Inferior parietal cortex (tissue), 1 donor: ENCODE measurements at regions not wholly inside any gene's neighbourhood (a gene's known extent, or its start where the extent isn't known, plus 50 kb on each side); places are given as distances from the start of the nearest gene placed in this dataset.
A peak's percentile ranks its signal among the peaks of the same experiment; 100 is the strongest.
"Not testable (repeated sequence)": the region's sequence is repeated elsewhere in the genome, so short reads cannot be mapped to it uniquely, and the experiment has no call there.

ENCODE experiments used
- DNase-seq: peaks from one replicate; pipeline ENCODE4 v3.0.0-alpha.2; 2016; ENCODE audit errors: extremely low spot score

DNA sequence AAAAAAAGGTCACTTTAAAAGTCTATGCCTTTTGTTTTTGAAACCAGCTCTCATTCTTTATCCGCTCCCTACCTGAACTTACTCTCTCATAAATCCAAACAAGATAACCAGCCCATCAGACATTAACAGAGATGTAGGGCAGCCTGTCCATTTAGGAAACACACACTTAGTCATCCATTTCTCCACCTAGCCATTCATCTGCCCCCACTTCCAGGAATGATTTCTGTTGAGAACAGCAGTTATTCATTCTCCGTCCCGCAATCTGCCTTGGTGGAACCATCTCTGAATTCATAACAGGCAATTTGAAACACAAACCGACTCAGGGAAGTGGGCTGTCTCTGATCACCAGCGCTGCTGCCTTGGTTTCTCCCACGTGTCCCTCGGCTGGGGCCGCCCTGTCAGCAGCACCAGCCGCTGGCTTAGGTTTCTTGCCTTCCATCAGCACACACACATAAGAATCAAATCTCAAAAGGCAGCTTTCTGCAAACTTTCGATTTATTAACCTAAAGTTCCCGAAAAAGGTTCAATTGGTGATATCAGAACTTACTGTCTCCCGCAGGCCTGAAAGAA lies 528.2 kb upstream of the NRP1 start:
- no peak for DNase-seq

DNA sequence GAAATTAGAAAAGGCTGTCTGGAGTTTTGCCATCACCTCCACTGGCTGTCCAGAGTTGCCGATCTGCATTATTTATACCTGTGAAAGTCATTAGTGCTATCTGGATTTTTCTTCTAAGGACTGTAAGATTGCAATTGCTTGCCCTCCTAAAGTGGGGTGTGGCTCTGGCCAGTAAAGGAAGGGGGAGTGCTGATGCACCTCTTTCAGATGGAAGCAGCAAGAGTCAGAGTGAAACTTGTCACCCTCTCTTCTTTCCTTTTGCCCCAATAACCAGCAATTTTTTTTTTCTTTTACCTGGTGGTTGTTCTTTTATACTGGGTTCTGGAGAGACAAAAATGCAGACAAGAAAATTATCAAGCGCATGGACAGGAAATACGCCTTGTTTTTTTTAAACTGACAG lies 527.4 kb upstream of the NRP1 start:
- DNase-seq = no peak

DNA sequence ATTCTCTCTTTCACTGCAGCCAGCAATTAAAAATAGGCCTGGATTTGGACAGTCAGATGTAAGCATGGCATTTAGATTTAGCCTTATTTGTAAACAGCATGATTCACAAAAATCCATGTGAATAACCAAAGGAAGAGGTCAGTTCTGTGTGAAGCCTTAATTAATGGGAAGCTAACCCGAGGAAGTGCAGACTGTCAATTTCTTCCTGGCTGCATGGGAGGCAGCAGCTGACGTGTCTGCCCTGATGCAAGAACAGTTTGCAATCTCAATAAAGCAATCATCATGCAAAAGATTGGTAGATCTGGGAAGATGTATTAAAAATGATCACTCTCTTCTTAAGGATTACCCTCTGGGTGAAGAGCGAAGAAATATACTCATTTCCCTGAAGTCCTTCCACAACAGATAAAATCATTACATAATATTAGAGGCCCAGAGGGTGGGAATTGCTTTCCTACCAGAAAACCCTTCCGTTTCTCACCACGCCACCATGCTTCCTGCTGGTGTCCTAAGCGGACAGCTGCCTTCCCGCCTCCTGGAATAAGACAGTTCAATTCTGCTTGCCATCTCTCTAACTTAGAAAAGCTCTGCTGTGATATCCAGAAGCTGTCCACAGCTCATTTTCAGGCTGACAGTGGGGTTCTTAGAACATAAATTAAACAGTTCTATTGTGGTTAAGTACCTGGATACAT lies 526.7 kb upstream of the NRP1 start:
- peak; percentile 5 for DNase-seq

DNA sequence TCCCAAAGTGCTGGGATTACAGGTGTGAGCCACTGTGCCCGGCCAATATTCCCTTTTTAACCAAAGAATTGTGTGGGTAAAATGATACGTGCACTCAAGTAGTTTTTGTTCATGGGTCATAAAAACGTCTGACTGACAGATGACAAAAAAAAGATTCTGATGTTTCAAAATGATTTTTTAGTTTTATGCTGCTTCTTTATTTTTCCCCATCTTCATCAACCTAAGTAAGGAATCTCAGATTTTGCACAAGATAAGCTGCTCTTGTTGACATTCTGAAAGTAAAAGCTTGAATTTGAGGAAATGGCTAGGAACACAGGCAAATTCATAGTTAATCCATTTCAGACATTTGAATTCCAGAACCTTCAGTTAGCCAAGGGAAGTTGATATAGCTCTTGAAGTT lies 526.1 kb upstream of the NRP1 start:
- DNase-seq = no peak

DNA sequence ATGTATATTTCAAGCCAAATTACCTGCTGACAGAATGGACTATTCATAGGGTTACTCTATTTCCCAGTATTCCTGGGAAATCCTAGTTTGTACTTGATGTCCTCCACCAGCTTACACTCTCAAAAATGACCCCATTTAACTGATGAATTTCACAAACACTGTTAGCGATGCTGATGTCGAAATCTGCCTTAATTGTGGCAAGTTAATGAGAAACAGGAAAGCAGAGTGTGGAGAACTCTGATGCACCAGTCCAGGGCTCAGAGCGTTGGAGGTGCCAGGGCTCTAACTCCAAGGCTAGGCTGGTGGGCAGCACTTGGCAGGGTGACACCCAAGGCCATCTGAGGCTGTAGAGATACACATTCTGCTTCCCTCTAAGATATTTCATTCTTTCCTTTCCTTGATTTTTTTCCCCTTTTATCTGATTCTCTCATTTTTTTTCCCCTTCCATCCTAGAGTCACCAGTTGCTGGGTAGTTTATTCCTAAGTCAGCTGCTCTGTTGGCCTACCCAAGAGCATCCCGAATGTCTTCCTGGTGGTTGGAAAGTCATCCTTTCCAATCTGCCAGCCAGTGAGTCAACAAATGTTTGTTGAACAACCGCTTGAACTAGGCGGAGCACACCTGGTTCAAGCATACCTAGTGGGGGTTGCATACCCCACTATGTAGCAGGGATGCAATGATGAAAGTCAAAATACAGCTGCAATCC lies 525.0 kb upstream of the NRP1 start:
- DNase-seq = no peak

DNA sequence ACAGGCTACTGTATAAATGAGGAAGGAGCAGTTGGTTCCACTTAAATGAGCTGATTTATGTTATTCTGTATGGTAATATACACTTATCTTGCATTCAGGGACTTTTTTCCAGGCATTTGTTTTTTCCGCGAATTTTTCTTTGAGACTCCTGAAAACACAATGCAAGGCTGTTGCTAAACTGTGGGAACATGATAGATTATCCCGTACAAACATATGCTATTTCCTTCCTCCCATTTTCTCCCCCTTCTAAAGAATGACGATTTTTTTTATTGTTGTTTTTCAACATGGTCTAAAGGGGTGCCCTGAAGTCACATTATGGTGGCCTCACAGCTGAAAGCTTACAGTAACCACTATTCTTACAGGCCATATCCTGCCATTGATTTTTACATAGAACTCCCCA lies 523.9 kb upstream of the NRP1 start:
- no peak for DNase-seq

DNA sequence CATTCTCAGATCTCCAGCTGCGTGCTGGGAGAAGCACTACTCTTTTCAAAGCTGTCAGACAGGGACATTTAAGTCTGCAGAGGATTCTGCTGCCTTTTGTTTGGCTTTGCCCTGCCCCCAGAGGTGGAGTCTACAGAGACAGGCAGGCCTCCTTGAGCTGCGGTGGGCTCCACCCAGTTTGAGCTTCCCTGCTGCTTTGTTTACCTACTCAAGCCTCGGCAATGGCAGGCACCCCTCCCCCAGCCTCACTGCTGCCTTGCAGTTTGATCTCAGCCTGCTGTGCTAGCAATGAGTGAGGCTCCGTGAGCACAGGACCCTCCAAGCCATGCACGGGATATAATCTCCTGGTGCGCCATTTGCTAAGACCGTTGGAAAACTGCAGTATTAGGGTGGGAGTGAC lies 518.8 kb upstream of the NRP1 start:
- not testable (repeated sequence) for DNase-seq

DNA sequence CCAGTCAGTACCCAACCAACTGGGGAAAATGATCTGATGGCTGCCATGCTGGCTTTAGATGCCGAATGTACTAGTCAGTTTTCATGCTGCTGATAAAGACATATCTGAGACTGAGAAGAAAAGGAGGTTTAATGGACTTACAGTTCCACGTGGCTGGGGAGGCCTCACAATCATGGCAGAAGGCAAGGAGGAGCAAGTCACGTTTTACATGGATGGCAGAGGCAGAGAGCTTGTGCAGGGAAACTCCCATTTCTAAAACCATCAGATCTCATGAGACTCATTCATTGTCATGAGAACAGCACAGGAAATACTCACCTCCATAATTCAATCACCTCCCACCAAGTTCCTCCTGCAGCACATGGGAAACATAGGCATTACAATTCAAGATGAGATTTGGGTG lies 508.9 kb upstream of the NRP1 start:
- no peak for DNase-seq

DNA sequence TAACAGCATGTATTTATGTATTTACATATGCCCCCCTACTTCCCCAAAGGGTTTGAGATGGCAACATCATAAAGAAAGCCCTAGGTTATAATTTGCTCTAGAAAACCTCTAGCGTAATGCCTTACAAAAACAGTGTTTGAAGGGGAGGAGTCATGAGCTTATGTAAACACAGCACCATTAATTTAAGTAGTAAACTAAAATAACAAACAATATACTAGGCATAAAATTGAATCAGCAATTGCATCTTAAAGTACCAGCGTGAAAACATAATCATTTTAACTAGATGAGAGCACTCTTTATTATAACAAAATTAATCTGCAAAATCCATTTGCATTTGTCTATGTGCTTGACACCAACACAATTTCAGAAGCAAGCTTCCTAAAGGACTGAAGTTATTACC lies 507.2 kb upstream of the NRP1 start:
- no peak for DNase-seq

DNA sequence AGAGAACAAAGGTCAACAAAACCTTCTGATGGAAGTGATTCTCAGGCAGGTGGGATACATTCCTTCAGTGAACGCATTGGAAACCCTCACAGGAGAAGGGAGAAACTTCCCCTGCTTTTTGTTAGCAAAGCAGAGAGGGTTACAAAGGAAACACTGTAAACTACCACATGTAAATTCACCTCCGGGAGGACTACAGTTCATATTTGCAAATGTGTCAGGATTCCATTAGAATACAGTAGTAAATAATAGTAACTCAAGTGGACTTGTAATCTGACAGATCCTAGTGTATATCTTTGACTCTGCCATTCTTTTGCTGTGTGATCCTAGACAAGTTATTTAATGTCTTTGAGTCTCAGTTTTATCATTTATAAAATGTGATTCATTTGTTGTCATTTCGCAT lies 504.3 kb upstream of the NRP1 start:
- DNase-seq = no peak

DNA sequence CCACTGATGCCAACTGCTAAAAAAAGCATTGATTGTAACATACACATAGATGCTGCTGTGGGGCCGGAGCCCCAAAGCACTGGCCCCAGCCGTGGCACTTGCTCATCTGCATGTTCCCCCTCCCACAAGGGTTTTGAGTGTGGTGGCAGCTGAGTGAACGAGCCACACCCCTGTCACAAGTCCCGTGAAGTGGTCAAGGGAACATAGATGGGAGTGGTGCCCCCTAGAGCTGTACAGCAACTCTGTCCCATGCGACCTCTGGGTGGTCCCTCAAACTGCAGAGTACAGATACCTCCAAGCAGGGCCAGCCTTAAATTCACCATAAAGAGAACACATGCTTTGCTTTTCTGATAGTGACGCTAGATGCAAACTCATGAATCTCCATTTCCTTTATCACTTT lies 503.3 kb upstream of the NRP1 start:
- no peak for DNase-seq

DNA sequence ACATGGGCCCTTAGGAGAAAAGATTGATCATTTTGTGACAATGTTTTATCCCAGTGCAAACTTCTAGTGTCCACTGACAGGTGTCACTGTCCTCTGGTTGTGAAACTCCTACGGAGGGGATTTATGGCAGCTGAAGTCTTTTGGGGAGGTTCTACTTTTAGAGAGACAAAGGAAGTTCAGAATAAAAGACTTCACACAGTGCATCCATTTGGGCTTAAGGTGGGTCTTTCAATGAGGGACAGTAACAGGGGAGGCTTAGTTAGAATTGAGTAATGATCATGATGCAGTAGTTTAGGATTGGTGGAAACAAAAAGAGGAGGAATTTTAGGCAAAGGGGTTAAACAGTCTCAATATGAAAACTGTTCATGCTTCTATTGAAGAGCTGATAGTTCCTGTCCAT lies 501.1 kb upstream of the NRP1 start:
- no peak for DNase-seq

DNA sequence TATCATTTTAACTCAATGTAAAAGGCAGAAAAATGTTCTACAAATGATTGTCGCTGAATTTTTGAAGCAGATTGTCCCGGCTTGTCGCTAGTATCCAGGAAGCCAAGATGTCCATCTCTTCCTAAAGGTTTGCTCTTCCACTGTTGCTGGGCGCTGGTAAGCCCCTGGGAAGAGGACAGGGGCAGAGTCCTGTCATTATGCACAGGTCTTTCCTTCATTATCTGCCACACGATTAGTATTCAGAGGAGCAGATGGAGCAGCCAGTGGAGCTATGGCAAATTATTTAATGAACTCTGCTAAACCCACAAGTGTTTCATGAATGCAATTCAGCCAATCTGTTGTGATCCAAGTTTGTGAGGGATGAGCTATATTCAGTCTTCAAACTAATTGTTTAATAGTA lies 499.1 kb upstream of the NRP1 start:
- no peak for DNase-seq

DNA sequence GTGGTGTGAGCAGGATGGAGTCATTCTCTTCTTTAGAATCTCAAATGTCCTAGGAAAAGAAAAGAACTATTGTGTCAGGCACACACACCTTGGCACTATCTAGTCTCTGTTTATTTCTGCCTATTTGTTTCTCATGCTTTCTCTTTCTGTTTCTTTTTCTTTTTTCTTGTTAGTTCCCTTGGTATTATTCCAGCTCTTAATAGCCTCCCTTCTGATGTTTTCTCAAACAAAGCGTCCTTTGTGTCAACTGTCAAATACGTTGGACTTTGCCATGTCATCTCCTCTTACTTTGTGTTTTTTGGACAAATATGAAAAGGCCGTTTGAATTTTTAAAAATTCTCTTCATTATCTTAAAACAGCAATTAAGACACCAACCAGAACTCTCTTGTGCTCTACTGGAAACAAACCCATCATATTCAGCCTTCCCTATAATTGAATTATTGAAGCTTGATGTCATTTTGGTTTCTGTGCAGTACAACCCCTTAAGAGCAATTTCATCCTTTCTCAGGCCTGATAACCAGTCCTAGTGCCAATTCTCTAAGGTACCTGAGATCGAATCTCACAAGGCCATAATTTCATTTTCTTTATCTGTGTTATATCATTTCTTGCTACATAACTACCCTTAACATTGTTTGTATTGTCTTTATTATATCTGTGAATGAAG lies 497.8 kb upstream of the NRP1 start:
- no peak for DNase-seq

DNA sequence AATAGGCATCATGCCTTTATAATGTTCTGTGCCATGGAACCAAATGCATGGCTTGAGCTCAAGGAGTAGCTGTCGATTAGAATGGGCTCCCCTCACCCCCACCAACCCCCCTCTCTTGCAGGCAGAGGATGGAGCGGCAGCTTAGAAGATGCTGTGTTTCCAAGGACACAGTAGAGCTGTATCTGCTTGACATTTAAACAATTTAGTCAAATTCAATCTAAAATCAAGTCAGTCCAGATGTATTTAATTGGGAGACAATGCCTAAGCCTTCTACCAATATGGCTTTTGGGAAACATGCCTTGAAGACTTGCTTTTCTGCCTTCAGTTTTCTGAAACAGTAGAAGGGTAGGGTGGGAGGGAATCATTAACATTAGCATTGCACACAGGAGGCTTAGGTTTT lies 497.1 kb upstream of the NRP1 start:
- no peak for DNase-seq

DNA sequence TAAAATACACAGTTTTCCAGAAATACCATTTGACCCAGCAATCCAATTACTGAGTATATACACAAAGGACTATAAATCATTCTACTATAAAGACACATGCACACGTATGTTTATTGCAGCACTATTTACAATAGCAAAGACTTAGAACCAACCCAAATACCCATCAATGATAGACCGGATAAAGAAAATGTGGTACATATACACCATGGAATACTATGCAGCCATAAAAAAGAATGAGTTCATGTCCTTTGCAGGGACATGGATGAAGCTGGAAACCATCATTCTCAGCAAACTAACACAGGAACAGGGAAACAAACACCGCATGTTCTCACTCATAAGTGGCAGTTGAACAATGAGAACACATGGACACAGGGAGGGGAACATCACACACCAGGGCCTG lies 495.4 kb upstream of the NRP1 start:
- not testable (repeated sequence) for DNase-seq

DNA sequence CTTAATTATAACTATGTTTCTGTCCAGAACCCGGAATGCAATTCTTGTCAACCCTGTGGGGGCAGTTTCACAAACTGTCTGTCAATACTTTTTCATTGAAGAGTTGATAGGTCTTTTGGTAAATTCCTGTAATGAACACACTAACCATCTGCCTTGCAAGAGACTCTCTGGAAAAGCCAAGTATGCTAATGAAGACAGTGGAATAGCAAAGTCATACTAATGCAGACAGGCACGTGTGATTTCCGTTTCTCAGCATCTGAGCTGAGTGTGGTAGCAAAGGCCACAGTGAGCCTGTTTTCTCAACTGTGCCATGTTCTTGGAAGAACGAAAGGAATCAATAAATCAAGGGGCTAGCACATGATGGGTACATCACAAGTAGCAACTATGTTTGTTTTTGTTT lies 494.1 kb upstream of the NRP1 start:
- DNase-seq = no peak

DNA sequence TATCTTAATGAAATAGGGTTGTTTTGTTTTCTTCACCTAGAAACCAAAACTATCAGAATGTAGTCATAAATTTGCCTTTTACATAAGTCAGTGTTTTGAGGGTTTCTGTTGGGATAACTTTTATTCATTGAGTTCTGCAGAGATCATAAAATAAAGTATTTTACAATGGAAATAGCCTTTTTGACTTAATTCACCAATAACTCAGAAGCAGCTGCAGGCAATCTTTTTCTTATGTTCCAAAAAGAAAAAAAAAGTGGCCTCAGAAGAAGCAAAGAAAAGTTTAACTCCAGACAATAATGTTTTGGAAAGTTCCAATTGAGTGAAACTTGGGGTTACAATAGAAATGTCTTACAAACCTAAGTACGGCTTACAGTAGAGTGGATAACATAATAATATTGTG lies 491.7 kb upstream of the NRP1 start:
- no peak for DNase-seq

DNA sequence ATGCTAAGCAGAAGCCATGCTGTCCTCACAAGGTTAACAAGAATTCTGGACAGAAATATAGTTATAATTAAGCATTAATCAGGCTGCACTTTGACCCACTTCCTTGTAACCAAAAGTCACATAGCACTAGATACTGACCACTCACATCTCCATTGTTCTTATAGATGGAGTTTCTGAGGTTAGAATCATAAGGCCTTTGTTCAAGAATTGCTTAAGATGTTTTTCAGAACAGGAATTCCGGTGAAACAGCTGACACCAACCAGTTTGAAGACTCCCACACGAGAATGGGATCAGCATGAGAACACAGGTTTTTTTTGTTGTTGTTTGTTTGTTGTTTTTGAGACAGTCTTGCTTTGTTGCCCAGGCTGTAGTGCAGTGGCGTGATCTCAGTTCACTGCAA lies 488.3 kb upstream of the NRP1 start:
- DNase-seq = no peak

DNA sequence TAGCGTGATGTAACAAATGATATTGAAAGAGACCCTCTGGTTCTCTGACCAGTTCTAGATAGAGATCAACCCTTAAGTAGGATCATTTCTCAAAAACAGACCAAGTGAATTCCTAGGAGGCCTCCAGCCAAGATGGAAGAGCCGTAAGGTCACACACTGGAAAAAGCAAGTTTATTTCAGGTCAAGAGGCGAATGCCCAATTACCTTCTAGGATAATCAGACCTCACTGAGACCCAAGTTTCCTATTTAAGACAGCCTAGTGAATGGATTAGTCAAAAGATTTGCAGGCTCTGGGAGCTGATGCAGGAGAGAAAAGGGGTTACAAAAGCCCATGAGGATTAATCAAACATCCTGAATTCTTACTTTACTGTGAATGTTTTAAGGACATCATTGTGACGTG lies 486.1 kb upstream of the NRP1 start:
- DNase-seq = no peak

DNA sequence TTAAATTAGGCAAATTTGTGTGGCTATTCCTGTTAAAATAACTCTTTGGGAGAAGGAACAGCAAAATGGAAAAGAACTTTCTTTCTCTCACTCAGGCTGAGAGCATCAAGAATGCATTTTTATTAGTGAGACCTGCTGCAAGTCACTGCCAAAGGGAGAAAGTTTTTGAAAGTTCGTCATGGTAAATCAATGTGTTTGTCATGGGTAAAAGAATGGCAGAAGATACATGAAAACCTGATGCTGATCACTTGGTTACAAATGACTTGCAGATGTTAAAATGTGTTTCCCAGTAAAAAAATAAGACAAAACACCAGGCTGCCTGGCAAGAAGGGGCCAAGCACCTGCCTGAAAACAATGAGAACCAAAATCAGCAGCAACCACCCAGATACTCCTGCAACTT lies 484.7 kb upstream of the NRP1 start:
- DNase-seq = no peak

DNA sequence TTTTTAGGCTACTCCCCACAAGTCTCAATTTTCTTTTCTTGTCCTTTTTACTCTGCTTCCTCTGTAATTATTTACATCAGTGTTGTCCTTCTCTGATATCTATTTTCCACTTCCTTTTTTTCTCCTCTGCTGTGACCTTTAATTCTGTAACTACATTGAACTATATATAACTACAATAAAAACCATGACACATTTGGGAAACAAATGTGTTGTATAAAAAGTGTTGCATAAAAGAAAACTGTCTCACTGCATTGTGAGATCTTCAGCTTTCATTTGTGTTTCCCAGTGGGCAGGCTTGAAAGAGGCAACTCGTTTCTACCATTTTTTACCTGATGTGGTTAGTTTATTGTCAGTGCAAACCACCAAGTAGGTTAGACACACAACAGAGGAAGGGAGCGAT lies 483.9 kb upstream of the NRP1 start:
- DNase-seq = no peak

DNA sequence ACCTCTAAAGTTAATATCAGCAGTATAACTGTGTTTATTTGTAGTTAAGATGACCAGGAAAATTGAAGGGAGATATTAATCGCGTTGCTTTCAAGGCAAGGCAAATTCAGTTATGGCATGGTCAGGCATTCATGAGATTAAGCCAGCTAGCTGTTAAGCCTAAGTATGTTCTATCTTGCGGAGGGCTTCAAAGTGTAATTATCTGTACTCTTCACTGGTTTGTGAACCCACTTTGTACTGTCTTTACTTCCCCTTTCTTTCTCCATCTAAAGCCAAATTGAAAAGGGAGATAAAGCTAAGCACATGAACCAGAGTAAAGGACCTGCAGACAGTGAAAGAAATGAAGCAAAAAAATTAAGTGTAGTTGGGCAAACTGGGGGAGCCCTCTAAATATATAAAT lies 483.1 kb upstream of the NRP1 start:
- DNase-seq = no peak
